KMS-11 (cell line): ENCODE measurements at regions not wholly inside any gene's neighbourhood (a gene's known extent, or its start where the extent isn't known, plus 50 kb on each side); places are given as distances from the start of the nearest gene placed in this dataset.

Experiments used
- H2AFZ ChIP-seq: fragments of 200-600 bp; sonication (generic); 2 replicates; pipeline ENCODE4 v1.6.1; 2016; ENCODE audit warnings: antibody characterized with exemption, mixed run types, low read depth
- H3K27ac ChIP-seq: fragments of 200-600 bp; sonication (generic); 2 replicates; pipeline ENCODE4 v1.6.1; 2016; ENCODE audit warnings: mild to moderate bottlenecking, mixed run types
- H3K27me3 ChIP-seq: fragments of 200-600 bp; sonication (generic); 2 replicates; pipeline ENCODE4 v1.6.1; 2017; ENCODE audit warnings: mild to moderate bottlenecking, low read depth, mixed run types, moderate library complexity; ENCODE audit not compliant: insufficient read depth
- H3K36me3 ChIP-seq: fragments of 200-600 bp; sonication (generic); 2 replicates; pipeline ENCODE4 v1.6.1; 2017; ENCODE audit warnings: mild to moderate bottlenecking, mixed run types; ENCODE audit not compliant: insufficient read depth
- H3K4me1 ChIP-seq: fragments of 200-600 bp; sonication (generic); 2 replicates; pipeline ENCODE4 v1.6.1; 2016; ENCODE audit warnings: mild to moderate bottlenecking, low read depth, mixed run types; ENCODE audit not compliant: poor library complexity, severe bottlenecking
- H3K4me2 ChIP-seq: fragments of 200-600 bp; sonication (generic); 2 replicates; pipeline ENCODE4 v1.7.0; 2016; ENCODE audit warnings: mild to moderate bottlenecking, mixed run types
- H3K4me3 ChIP-seq: fragments of 200-600 bp; sonication (generic); IDR thresholded peaks from 2 replicates; pipeline ENCODE4 v1.6.1; 2017; ENCODE audit warnings: low read depth, low read length, mixed read lengths; ENCODE audit not compliant: insufficient read depth
- H3K79me2 ChIP-seq: fragments of 200-600 bp; sonication (generic); 2 replicates; pipeline ENCODE4 v1.6.1; 2016; ENCODE audit warnings: low read depth, mixed run types; ENCODE audit not compliant: insufficient read depth
- H3K9ac ChIP-seq: fragments of 200-600 bp; sonication (generic); 2 replicates; pipeline ENCODE4 v1.6.1; 2016; ENCODE audit warnings: mild to moderate bottlenecking, mixed run types
- H4K20me1 ChIP-seq: fragments of 200-600 bp; sonication (generic); 2 replicates; pipeline ENCODE4 v1.6.1; 2016; ENCODE audit warnings: mild to moderate bottlenecking, mixed run types; ENCODE audit not compliant: insufficient read depth
- CTCF ChIP-seq: fragments of 200-600 bp; sonication (generic); conservative IDR thresholded peaks from 2 replicates; pipeline ENCODE4 v1.6.1; 2017; ENCODE audit warnings: low read depth, mild to moderate bottlenecking, antibody characterized with exemption, low read length, moderate library complexity, mixed read lengths

- no peak overlapping the region for H3K4me3 ChIP-seq
- H3K27ac ChIP-seq = no peak overlapping the region
- H3K79me2 ChIP-seq = no peaks in the 10 kb centered on the region
- no peak overlapping the region for H2AFZ ChIP-seq
- H3K4me2 ChIP-seq = no peak overlapping the region
- peaks cover 10% of the 10 kb centered on the region for H3K4me1 ChIP-seq
- H3K9ac ChIP-seq = no peak overlapping the region
- H4K20me1 ChIP-seq = no peaks in the 10 kb centered on the region
- H3K27me3 ChIP-seq = no peaks in the 10 kb centered on the region
- H3K36me3 ChIP-seq = no peaks in the 10 kb centered on the region
- no peak for TF ChIP-seq CTCF
These were observed 50.5 kb upstream of the ZNF438 start for GRCh38 chr10:31081937-31082840.

GRCh38 chr10:31083765-31084184 is 52.1 kb upstream of the ZNF438 start:
- no peak overlapping the region for H3K9ac ChIP-seq
- no peak overlapping the region for H3K27ac ChIP-seq
- peak overlapping the region; percentile 87 for H2AFZ ChIP-seq
- H3K27me3 ChIP-seq = no peaks in the 10 kb centered on the region
- H3K4me2 ChIP-seq = 0 out of 2 replicates have a peak overlapping the region, but pooled peaks have one; percentile 19
- no peaks in the 10 kb centered on the region for H4K20me1 ChIP-seq
- H3K79me2 ChIP-seq = no peaks in the 10 kb centered on the region
- no peaks in the 10 kb centered on the region for H3K36me3 ChIP-seq
- no peak overlapping the region for H3K4me3 ChIP-seq
- peak; percentile 75 for TF ChIP-seq CTCF
- peaks cover 22% of the 10 kb centered on the region for H3K4me1 ChIP-seq

GRCh38 chr10:31087011-31087410 is 55.3 kb upstream of the ZNF438 start:
- Histone ChIP-seq H3K4me3 (no peak overlapping the region), H3K36me3 (no peaks in the 10 kb centered on the region), H3K27me3 (no peaks in the 10 kb centered on the region), H3K9ac (no peak overlapping the region), H3K79me2 (no peaks in the 10 kb centered on the region), H3K27ac (no peak overlapping the region), H3K4me1 (peaks cover 52% of the 10 kb centered on the region), H4K20me1 (no peaks in the 10 kb centered on the region), H2AFZ (no peak overlapping the region), H3K4me2 (no peak overlapping the region; the same call in 1 of the 2 replicates)
- no peak for TF ChIP-seq CTCF

- no peak overlapping the region for H3K9ac ChIP-seq
- no peaks in the 10 kb centered on the region for H4K20me1 ChIP-seq
- H3K36me3 ChIP-seq = no peaks in the 10 kb centered on the region
- TF ChIP-seq CTCF = no peak
- H3K27me3 ChIP-seq = no peaks in the 10 kb centered on the region
- H3K4me1 ChIP-seq = peaks cover 60% of the 10 kb centered on the region
- H3K4me2 ChIP-seq = no peak overlapping the region; the same call in 1 of the 2 replicates
- no peak overlapping the region for H3K4me3 ChIP-seq
- no peak overlapping the region; the same call in 1 of the 2 replicates for H2AFZ ChIP-seq
- no peaks in the 10 kb centered on the region for H3K79me2 ChIP-seq
- H3K27ac ChIP-seq = no peak overlapping the region
These were observed 56.2 kb upstream of the ZNF438 start for GRCh38 chr10:31087851-31088250.
